HG03342 (cell line): ENCODE measurements at regions not wholly inside any gene's neighbourhood (a gene's known extent, or its start where the extent isn't known, plus 50 kb on each side); places are given as distances from the start of the nearest gene placed in this dataset.
"Not testable (repeated sequence)": the region's sequence is repeated elsewhere in the genome, so short reads cannot be mapped to it uniquely, and the experiment has no call there.

Experiments used
- ATAC-seq: cut with Tn5 transposase; IDR thresholded peaks from one replicate; pipeline ENCODE4 v1.9.1; 2021; ENCODE audit warnings: mild to moderate bottlenecking, moderate library complexity; ENCODE audit not compliant: unreplicated experiment

- ATAC-seq: no peak
Observed at GRCh38 chr6:93183531-93183972, 235.8 kb downstream of the EPHA7 start.

GRCh38 chr6:93182938-93183479, 236.3 kb downstream of the EPHA7 start:
- ATAC-seq: no peak

GRCh38 chr6:93177918-93178317, 241.4 kb downstream of the EPHA7 start:
- peak; percentile 40 for ATAC-seq

- no peak for ATAC-seq
Observed at GRCh38 chr6:93177438-93177837, 241.9 kb downstream of the EPHA7 start.

- ATAC-seq: peak; percentile 98
Observed at GRCh38 chr6:93176070-93176469, 243.3 kb downstream of the EPHA7 start.

- not testable (repeated sequence) for ATAC-seq
Observed at GRCh38 chr6:93173573-93173972, 245.8 kb downstream of the EPHA7 start.

GRCh38 chr6:93165850-93166430, 253.4 kb downstream of the EPHA7 start:
- no peak for ATAC-seq

- ATAC-seq: no peak
Observed at GRCh38 chr6:93164781-93165180, 254.6 kb downstream of the EPHA7 start.

GRCh38 chr6:93163146-93163545, 256.2 kb downstream of the EPHA7 start:
- no peak for ATAC-seq

- ATAC-seq: peak; percentile 90
Observed at GRCh38 chr6:93139408-93140081, 279.8 kb downstream of the EPHA7 start.

- no peak for ATAC-seq
Observed at GRCh38 chr6:93136111-93136510, 283.2 kb downstream of the EPHA7 start.

- peak; percentile 10 for ATAC-seq
Observed at GRCh38 chr6:93124006-93124632, 295.2 kb downstream of the EPHA7 start.

GRCh38 chr6:93123585-93123984, 295.8 kb downstream of the EPHA7 start:
- peak; percentile 64 for ATAC-seq

- no peak for ATAC-seq
Observed at GRCh38 chr6:93120154-93120742, 299.1 kb downstream of the EPHA7 start.

GRCh38 chr6:93105907-93106306, 313.5 kb downstream of the EPHA7 start:
- no peak for ATAC-seq

GRCh38 chr6:93105017-93105416, 314.3 kb downstream of the EPHA7 start:
- no peak for ATAC-seq

GRCh38 chr6:93104195-93104817, 315.1 kb downstream of the EPHA7 start:
- no peak for ATAC-seq

- no peak for ATAC-seq
Observed at GRCh38 chr6:93088621-93089501, 330.5 kb downstream of the EPHA7 start.

- ATAC-seq: no peak
Observed at GRCh38 chr6:93087606-93088005, 331.8 kb downstream of the EPHA7 start.

GRCh38 chr6:93086351-93086750, 333.0 kb downstream of the EPHA7 start:
- no peak for ATAC-seq
